GM21423 (cell line): ENCODE measurements at regions not wholly inside any gene's neighbourhood (a gene's known extent, or its start where the extent isn't known, plus 50 kb on each side); places are given as distances from the start of the nearest gene placed in this dataset.

Experiments
- ATAC-seq: cut with Tn5 transposase; IDR thresholded peaks from one replicate; pipeline ENCODE4 v1.9.1; 2021; ENCODE audit warnings: mild to moderate bottlenecking, moderate library complexity; ENCODE audit not compliant: unreplicated experiment

DNA sequence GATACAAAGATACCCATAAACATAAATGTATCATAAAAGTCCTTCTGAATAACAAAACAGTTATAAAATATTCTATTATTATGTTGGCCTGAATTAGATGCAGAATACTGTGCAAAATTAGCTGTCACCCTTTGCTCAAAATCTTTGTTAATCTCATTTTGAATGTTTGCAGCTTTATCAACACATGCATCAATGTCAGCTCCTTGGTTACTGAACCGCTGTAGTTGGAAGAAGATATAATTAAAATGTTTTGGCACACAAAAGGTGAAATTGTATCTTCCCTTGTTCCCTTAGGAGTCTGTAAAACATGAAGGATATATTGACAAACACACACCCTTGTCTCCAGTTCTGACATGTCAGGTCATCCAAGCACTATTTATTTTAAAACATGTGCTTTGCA lies 146.3 kb upstream of the POU5F2 start:
- ATAC-seq, result no peak

DNA sequence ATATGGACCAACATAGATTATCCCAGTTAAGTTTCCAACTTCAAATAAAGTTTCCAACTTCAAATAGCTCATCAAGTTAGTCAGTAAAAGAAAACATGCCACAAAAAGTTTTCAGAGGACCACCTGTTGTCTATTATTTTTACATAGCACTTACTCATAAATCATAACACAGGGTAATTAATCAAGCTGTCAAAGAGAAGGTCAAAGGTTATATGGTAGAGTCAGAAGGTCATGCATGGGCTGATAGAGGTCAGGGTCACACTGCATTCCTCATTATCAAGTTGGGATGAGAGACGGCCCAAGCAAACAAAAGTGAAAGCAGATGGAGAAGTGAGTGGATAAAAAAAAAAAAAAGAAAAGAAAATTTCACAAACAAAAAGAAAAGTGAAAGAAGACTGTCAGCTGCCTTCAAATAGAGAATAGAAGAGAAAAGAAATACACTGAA lies 145.5 kb upstream of the POU5F2 start:
- ATAC-seq, result no peak

DNA sequence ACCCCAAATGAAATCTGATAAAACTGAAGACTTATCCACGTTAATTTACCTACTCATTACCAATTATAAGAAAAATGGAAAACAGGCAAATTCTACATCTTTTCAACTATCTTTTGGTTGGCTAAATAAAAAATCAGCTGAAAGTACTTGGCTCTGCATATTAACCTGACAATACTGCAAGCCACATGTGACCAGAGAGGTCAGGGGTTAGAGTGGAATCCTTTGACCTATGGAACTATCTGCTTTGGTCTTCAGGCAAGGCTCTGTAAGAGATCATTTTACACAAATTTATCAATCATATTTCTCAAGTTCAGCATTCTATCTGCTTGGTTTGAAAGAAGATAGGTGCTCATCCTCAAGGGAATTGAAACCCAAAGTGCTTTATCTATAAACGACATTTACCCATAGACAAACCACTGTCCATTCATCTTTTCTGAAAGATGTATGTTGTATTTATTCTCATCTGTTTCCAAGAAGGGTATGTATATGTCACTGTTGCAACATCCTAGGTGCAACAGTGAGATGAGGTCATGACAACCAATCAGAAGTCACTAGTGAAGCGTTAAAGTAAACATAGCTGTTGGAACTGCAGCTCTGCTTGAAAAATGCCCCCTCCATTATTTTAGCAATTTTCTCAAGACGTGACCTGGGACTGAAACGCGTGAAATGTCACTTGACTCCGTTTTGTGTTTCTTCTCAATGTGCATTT lies 144.9 kb upstream of the POU5F2 start:
- no peak for ATAC-seq

DNA sequence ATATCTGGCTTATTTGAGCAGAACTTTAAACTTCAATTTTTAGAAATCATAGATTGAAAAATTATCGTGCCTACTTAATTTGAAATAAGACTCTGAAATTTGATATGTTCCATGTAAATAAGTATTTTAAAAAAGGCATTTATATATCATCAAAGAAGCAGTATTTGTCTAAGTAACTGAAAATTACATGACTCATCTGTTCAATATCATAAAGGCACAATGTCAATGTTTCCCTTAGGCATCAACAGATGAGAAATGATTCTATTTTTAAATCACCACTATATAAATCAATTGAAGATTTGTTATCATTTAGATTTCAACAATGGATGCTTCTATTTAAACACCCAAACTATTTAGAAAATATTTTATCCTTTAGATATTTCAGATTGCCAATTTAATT lies 142.9 kb upstream of the POU5F2 start:
- no peak for ATAC-seq

DNA sequence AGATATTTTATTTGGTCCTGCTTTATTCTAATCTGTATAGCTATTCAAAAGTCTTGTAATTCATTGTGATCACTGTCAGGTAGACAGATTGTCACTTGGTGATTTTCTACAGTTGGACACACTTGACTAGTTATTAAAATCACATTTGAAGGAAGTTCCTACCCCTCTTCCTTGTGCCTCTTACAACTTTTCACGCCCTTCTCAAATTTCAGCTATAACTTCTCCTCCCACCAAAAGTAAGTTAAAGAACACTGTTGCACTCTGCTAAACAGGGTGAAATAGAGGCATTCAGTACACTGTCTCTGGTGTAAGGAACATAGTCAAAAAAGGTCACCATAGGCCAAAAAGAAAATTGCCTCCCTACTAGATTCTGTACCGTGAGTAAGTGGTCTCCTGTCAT lies 142.1 kb upstream of the POU5F2 start:
- ATAC-seq, result no peak

DNA sequence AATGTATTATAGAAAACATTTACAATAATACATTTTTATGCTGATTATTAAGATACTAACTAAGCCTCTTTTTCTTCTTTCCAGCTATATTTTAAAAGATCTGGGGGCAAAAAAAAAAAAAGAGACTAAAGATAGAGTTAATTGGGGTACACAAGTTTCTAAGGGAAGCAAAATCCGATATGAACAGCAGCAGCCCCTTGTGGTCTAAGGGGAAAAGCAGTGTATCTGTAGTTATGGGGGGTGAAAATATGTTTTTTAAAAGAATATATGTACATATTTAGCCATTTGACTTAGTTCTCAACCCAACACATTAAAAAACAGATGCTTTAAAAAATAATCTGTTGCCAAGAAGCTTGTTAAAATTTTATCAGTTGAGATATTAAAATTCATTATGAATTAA lies 134.3 kb upstream of the POU5F2 start:
- no peak for ATAC-seq

DNA sequence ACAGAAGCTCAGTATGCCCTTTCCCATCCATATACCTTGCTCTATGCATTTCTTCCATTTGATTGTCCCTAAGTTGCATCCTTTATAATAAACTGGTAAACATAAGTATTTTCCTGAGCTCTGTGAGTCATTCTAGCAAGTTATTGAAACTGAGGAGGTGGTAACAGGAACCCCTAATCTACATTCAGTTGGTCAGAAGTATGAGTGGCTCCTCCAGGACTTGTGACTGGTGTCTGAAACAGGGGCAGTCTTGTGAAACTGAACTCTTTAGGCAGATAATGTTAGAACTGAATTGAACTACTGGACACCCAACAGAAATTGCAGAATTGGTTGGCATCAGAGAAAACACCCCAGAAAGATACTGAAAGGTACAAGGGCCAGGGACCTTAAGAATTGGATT lies 133.1 kb upstream of the POU5F2 start:
- ATAC-seq, result peak; percentile 56

DNA sequence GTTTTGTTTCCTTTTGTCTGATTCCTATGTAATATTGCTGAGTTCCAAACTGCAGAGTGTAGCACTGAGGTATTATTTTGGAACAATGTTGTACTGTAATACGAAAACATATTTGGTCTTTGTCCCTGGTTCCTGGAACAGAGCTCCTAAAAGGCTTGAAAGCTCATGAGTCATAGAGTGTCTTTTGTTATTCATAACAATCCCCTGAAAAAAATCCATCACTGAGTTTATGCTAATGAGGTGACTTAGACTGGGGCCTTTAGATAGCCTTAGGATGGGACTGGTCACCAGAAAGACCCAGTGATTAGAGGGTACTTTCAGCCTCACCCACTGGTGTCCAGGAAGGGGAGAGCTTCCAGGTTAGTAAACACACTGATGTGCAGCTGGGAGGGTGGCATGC lies 132.7 kb upstream of the POU5F2 start:
- peak; percentile 71 for ATAC-seq

DNA sequence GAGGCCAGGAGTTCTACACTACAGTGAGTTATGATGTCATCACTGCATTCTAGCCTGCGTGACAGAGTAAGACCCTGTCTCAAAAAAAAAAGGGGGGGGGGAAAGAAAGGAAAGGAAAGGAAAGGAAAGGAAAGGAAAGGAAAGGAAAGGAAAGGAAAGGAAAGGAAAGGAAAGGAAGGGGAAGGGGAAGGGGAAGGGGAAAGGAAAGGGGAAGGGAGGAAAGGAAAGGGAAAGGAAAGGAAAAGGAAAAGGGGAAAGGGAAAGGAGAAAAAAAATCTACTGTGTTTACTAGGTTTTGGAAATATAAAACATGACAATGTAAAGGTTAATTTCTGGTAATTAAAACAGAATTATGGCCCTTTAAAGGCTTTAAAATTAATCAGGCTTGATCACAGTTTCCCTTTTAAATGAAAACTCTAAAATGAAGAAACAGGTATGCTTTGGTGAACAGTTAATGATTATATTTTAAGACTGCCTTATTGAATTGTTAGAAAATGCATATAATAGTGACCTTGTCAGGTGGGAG lies 131.9 kb upstream of the POU5F2 start:
- ATAC-seq, result no peak

DNA sequence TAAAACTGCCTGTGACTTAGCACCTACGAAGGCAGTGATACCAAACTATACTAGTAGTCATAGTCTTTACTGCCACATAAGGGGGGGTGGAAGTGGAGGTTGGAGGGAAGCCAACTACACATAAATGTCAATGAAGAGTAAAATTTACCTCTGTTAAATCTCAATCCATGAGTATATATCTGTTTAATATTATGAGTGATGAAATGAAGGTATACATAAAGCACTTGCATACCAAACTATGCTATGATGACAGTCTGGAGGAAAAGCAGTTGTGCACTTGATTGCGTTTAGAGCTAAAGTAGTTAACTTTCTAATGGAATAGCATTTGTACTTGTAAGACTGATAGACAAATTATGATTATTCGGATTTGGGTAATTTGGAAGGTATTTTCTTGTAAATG lies 129.2 kb upstream of the POU5F2 start:
- no peak for ATAC-seq

DNA sequence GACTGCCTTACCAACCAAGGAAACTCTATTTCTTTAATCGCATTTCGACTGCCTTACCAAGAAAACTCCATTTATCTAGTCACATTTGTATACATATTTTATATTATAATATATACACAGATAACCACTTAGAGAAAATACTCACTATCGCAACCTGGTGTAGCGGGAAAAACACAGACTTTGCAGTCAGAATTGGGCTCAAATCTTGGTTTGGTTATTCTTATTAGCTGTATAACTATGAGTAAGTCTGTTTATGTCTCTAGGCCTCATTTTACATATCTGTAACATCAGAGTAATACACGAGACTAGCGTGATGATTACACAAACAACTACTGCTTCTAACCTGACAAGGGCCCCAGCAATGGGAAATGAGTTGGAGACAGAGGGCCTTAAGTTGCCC lies 127.5 kb upstream of the POU5F2 start:
- no peak for ATAC-seq

DNA sequence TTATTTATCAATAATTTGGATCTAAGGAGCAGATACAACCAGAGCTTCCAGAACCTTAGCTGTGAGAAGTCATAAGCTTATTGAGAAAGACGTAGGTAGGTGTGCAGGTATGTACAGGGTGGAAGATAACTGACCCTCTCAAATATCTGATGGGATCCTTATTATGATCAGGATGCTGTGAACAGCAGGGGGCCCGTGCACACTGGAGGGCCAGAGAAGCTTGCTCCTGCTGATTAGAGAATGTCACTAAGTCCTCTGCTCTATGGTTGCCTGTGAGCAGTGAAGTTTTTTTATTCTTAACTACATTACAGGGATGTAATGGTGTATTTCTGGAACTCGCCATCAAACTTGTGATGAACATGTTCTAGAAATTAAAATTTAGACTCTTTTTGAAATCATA lies 108.9 kb upstream of the POU5F2 start:
- ATAC-seq, result no peak

DNA sequence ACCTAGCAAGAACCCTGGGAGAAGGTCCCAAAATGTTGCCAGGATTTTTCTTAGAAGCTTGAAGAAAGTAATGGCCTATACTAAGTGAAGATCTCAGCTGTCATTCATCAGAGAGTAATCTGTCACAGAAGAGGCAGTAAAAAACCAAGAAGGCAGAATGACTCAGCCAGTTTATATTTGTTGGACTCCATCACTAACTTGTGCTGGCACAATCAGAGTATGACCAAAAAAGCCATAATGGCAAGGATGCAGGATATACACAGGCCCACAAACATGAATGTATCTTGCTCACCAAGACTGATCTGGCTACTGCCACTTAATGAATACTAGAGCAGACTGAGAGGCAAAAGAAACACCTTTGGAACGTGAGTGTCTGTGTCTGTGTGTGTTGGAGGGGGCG lies 104.0 kb upstream of the POU5F2 start:
- ATAC-seq, result no peak

DNA sequence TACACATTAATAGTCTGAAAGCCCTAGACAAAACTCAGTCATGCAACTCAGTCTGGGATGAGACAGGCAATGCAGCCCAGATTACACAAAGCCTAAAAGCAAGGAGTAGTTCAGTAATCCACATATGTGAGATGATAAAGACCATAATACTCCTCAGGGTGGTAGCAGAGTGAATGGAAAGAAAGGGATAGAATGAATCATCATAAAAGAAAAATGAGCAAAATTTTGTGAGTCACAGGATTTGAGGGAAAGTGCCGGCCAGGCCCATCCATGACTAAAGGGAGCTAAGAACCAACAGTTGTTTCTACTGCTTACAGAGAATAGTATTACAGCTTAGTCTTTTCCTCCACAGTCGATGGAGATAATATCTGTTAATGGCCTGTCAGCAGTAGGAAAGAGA lies 90.0 kb upstream of the POU5F2 start:
- no peak for ATAC-seq

DNA sequence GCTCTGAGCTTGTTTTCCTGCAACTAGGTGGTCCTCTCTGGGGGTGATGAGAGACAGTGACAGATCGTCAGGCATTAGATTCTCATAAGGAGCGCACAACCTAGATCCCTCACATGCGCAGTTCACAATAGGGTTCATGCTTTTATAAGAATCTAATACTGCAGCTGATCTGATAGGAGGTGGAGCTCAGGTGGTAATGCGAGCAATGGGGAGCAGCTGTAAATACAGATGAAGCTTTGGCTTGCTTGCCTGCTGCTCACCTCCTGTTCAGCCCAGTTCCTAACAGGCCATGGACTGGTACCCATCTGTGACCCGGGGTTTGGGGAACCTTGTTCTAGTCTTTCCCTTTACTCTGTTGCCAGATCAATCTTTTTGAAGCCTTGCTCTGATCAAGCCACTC lies 89.5 kb upstream of the POU5F2 start:
- ATAC-seq, result no peak

DNA sequence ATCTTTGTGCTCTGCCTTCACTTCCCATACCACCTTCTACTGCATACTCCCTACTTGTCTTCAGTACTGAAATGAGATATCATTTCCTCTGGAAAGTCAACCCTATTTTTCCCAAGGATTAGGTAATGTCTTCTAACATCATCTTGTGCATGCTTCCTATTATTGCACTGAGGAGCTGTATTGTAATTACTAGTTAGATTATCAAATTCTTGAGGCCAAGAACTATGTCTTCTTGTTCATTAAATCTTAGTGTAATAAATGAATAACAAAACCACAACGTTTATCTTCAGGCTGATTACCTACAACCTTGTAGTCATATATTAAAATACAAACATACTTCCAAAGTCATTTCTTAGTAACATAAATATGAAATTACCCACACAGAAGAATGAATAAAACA lies 87.9 kb upstream of the POU5F2 start:
- ATAC-seq, result no peak

DNA sequence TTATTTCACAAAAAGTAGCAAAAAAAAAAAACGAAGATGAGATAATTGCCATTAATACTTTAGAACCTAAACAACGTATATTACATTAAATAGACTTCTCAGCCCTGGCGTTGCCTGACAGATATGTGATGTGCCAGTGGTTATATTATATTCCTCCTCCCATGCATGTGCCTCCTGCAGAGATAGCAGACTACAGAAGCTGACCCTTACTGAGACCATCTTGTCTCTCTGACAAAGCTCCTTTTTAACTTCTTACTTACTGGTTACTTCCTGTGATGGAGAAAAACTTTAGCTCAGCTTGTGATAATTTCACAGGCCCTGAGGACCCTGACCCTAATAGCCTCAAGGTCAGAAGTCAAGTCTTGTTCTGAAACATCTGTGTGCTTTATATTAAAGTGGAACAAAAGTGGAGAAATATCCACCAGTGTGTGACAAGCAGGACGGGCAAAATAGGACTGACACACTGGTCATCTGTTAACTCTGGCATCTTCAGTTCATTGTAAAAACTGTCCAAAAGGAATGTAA lies 80.6 kb upstream of the POU5F2 start:
- no peak for ATAC-seq

DNA sequence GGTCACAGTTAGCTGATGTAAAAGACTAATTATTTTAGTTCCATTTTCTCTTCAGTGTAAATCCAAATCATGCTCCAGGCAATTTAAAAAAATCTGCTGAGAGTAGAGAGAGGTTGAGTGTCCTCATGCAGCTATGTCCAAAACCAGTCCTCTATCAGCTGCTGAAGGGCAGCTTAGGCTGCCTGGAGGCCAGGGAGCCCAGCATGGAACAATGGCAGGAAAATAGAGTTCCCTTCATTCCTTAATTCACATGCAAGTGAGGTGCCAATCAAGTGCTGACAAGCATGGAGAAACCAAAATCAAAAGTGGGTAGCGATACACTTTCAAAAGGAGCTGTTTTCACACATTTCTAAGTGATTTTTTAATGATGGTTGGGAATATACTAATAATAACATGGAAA lies 78.3 kb upstream of the POU5F2 start:
- no peak for ATAC-seq

DNA sequence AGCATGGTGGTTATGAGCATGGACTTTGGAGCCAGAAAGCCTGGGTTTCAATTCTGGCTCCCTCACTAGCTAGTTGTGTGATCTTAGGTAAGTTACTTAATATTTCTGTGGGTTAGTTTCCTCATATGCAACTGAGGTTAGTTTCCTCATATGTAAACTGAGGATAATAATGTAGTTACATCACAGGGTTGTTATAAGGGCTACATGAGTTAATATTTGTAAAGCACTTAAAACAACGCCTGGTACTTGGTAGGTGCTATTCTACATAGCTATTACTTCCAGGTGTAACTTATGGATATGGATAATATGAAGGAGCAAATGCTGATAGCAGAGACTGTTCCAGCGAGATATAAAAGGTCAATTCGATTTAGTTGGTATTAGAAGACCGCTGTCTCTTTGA lies 69.4 kb upstream of the POU5F2 start:
- no peak for ATAC-seq

DNA sequence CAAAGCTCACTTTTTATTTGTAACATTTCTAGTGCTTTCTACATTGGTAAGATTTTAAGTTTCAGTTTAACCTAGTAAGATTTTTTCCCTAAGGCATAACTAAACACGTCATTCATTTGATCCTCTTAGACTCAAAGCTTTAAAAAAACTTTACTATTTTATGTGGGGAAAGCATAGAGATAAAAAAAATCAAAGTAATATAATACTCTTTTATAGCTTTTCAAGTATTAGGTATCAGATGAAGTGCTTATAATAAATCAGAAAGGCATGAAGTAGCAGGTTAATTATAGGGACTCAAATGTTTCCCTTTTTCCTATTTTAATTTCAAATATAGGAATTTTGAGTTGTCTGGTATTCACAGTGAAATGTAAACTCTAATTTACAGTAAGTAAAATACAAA lies 68.0 kb upstream of the POU5F2 start:
- no peak for ATAC-seq

DNA sequence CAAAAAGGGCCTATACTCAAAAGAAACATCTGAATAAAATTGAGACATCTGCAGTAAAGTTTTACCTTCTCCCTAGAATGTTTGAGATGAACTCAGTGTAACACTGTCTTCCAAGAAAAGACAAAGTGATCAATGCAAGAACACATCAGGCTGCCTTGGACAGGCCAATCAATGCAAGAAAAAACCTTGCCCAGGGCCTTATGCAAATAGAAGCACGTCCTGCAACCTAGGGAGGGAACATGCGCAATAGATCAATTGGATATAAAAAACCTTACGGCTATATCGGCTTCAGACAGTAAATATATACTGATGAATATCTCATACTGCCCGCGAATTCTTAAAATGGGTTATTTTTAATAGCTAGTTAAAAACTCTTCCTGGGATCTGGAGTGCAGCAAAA lies 66.4 kb upstream of the POU5F2 start:
- no peak for ATAC-seq

DNA sequence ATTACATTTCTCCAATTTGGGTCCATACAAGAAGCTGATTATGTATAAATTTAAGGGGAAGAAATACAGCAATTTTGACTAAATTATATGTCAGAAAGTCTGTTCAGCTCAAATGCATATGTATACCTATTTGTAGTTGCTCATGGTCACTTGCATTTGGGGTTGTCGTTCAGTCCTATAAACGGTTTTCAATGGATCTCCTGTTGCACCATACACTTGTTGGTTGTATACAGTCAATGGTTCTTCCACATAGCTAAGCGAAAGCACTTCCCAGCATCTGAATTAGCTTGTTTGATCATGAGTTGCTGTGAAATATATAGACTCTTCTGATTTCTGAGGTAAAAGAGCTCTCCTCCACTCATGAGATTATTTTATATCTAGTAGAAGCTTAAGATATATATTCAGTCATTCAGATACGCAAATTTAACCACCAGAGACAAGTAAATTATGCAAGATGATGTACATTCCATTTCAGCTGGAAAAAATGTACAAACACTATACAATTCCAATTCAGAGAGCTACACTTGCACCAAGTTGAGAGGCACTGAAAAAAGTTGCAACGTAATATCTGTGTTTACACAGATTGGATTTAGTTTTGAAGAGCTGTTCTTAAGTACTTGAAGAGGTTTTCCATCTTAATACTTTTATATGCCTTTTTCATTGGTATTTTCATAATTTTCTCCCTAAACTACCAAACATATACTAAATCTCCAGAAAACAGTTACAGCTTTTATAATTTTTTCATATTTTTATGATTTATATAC lies 64.4 kb upstream of the POU5F2 start:
- ATAC-seq, result no peak
